Spinal cord (tissue), 9 donors: ENCODE measurements at regions not wholly inside any gene's neighbourhood (a gene's known extent, or its start where the extent isn't known, plus 50 kb on each side); places are given as distances from the start of the nearest gene placed in this dataset.
"Not testable (repeated sequence)": the region's sequence is repeated elsewhere in the genome, so short reads cannot be mapped to it uniquely, and the experiment has no call there.

Experiments used
- DNase-seq, 6 donors: peaks; one replicate each; pipeline versions ENCODE4 v3.0.0 to v3.0.0-alpha.2; 2013 to 2015; ENCODE audit warnings: low spot score in 6 of 6, low read depth in 4 of 6
- H3K27ac ChIP-seq: one replicate; pipeline ENCODE4 v1.5.1; 2013; ENCODE audit warnings: low read depth, low read length, control low read depth
- H3K27me3 ChIP-seq: one replicate; pipeline ENCODE4 v1.6.1; 2013; ENCODE audit warnings: low read length; ENCODE audit not compliant: control insufficient read depth, insufficient read depth
- H3K36me3 ChIP-seq: one replicate; pipeline ENCODE4 v1.6.1; 2013; ENCODE audit warnings: low read length; ENCODE audit not compliant: control insufficient read depth, insufficient read depth
- H3K4me1 ChIP-seq: one replicate; pipeline ENCODE4 v1.6.1; 2013; ENCODE audit warnings: low read length; ENCODE audit not compliant: control insufficient read depth, insufficient read depth
- H3K4me3 ChIP-seq: one replicate; pipeline ENCODE4 v1.5.1; 2013; ENCODE audit warnings: low read depth, low read length, control low read depth
- H3K9me3 ChIP-seq: one replicate; pipeline ENCODE4 v1.6.1; 2013; ENCODE audit warnings: low read length; ENCODE audit not compliant: control insufficient read depth, insufficient read depth
- WGBS: methylation state at CpG from one replicate; pipeline ENCODE4 v1.1.5; 2013; ENCODE audit warnings: missing lambda C conversion rate; ENCODE audit not compliant: insufficient coverage; 5-methylcytosine and 5-hydroxymethylcytosine counted together
- donor health status: healthy.

GRCh38 chr4:158036998-158037397, 135.8 kb downstream of the GASK1B start:
- no peak overlapping the region for H3K4me3 ChIP-seq
- H3K27ac ChIP-seq: no peak overlapping the region
- 100% methylated on average over 1 of the region's 1 CpG for WGBS
- H3K9me3 ChIP-seq: no peaks in the 10 kb centered on the region
- no peaks in the 10 kb centered on the region for H3K27me3 ChIP-seq
- no peaks in the 10 kb centered on the region for H3K4me1 ChIP-seq
- DNase-seq: no peak
- no peaks in the 10 kb centered on the region for H3K36me3 ChIP-seq

- no CpG with 5 or more reads among the region's 2 CpGs for WGBS
- Histone ChIP-seq H3K4me1 (no peaks in the 10 kb centered on the region), H3K9me3 (no peaks in the 10 kb centered on the region), H3K27ac (no peak overlapping the region), H3K36me3 (no peaks in the 10 kb centered on the region), H3K27me3 (no peaks in the 10 kb centered on the region), H3K4me3 (no peak overlapping the region)
- no peak for DNase-seq
Observed at GRCh38 chr4:158035662-158036195, 137.1 kb downstream of the GASK1B start.

GRCh38 chr4:158033416-158034120, 139.3 kb downstream of the GASK1B start:
- Histone ChIP-seq H3K27ac (no peak overlapping the region), H3K4me3 (no peak overlapping the region), H3K36me3 (no peaks in the 10 kb centered on the region), H3K4me1 (no peaks in the 10 kb centered on the region), H3K9me3 (no peaks in the 10 kb centered on the region), H3K27me3 (no peaks in the 10 kb centered on the region)
- WGBS: 90% methylated on average over 3 of the region's 5 CpGs
- no peak for DNase-seq

- no peak overlapping the region for H3K27ac ChIP-seq
- no peak for DNase-seq
- 88% methylated on average over 4 of the region's 4 CpGs for WGBS
Observed at GRCh38 chr4:158032733-158033415, 140.0 kb downstream of the GASK1B start.

GRCh38 chr4:158028381-158028780, 144.4 kb downstream of the GASK1B start:
- not testable (repeated sequence) for H3K36me3 ChIP-seq, DNase-seq, H3K9me3 ChIP-seq, H3K27ac ChIP-seq, H3K4me3 ChIP-seq, H3K4me1 ChIP-seq, H3K27me3 ChIP-seq

More at GRCh38 chr4:158032733-158033415, 140.0 kb downstream of the GASK1B start:
- no peaks in the 10 kb centered on the region for H3K36me3 ChIP-seq
- H3K4me1 ChIP-seq: no peaks in the 10 kb centered on the region
- no peak overlapping the region for H3K4me3 ChIP-seq
- H3K9me3 ChIP-seq: peaks cover under 1% of the 10 kb centered on the region
- no peaks in the 10 kb centered on the region for H3K27me3 ChIP-seq

- no CpG with 5 or more reads among the region's 1 CpG for WGBS
- Histone ChIP-seq H3K9me3 (peaks cover 3% of the 10 kb centered on the region), H3K36me3 (no peaks in the 10 kb centered on the region), H3K27ac (no peak overlapping the region), H3K4me3 (no peak overlapping the region), H3K4me1 (no peaks in the 10 kb centered on the region), H3K27me3 (no peaks in the 10 kb centered on the region)
- no peak for DNase-seq
Observed at GRCh38 chr4:158025131-158025530, 147.7 kb downstream of the GASK1B start.

- Histone ChIP-seq H3K27ac (peak overlapping the region; percentile 79), H3K4me1 (no peaks in the 10 kb centered on the region), H3K27me3 (no peaks in the 10 kb centered on the region), H3K4me3 (no peak overlapping the region), H3K9me3 (no peaks in the 10 kb centered on the region), H3K36me3 (no peaks in the 10 kb centered on the region)
- peak in 2 of 6 donors; percentile 29 to 31 for DNase-seq
- no CpG with 5 or more reads among the region's 5 CpGs for WGBS
Observed at GRCh38 chr4:158020734-158021346, 152.0 kb downstream of the GASK1B start.

- H3K27ac ChIP-seq: peak overlapping the region; percentile 79
- DNase-seq: peak in 2 of 6 donors; percentile 7 to 67
- no peaks in the 10 kb centered on the region for H3K27me3 ChIP-seq
- no peak overlapping the region for H3K4me3 ChIP-seq
- no peaks in the 10 kb centered on the region for H3K9me3 ChIP-seq
- no peaks in the 10 kb centered on the region for H3K4me1 ChIP-seq
- H3K36me3 ChIP-seq: no peaks in the 10 kb centered on the region
Observed at GRCh38 chr4:158020176-158020575, 152.6 kb downstream of the GASK1B start.

- no peak overlapping the region for H3K27ac ChIP-seq
- no peaks in the 10 kb centered on the region for H3K27me3 ChIP-seq
- no peak overlapping the region for H3K4me3 ChIP-seq
- DNase-seq: no peak
- H3K4me1 ChIP-seq: no peaks in the 10 kb centered on the region
- no peaks in the 10 kb centered on the region for H3K36me3 ChIP-seq
- no CpG with 5 or more reads among the region's 1 CpG for WGBS
- no peaks in the 10 kb centered on the region for H3K9me3 ChIP-seq
Observed at GRCh38 chr4:158018831-158019230, 154.0 kb downstream of the GASK1B start.
